ENCODE measurements at regions not wholly inside any gene's neighbourhood (a gene's known extent, or its start where the extent isn't known, plus 50 kb on each side); places are given as distances from the start of the nearest gene placed in this dataset.

GRCh38 chr3:923161-923910 lies 169.5 kb upstream of the CNTN6 start:
- TF ChIP-seq POLR2A (IDR thresholded peaks at IDR 0.05) = no peak
- TF ChIP-seq CTCF (IDR thresholded peaks at IDR 0.05) = no peak
- Histone ChIP-seq H3K27ac (no peak overlapping the region), H3K27me3 (no peaks in the 10 kb centered on the region), H3K4me1 (no peaks in the 10 kb centered on the region), H3K9me3 (no peaks in the 10 kb centered on the region), H3K36me3 (no peaks in the 10 kb centered on the region), H3K4me3 (replicated peaks in 1 of 3) (no peak overlapping the region)
- intact Hi-C loops (cut with DNase I) = no loop called here
- 94 to 95% methylated on average over 4 of the region's 4 CpGs for WGBS, 2 donors
- DNase-seq = no peak

- no peak for DNase-seq
- WGBS, 2 donors = 83 to 84% methylated on average over 1 of the region's 1 CpG
- intact Hi-C loops (cut with DNase I) = no loop called here
- H3K4me3 ChIP-seq (replicated peaks in 1 of 3) = no peak overlapping the region
- no peak for TF ChIP-seq POLR2A (IDR thresholded peaks at IDR 0.05)
- no peak for TF ChIP-seq CTCF (IDR thresholded peaks at IDR 0.05)
- no peaks in the 10 kb centered on the region for H3K27me3 ChIP-seq
- H3K36me3 ChIP-seq = no peaks in the 10 kb centered on the region
- H3K27ac ChIP-seq = no peak overlapping the region
- H3K9me3 ChIP-seq = no peaks in the 10 kb centered on the region
- no peaks in the 10 kb centered on the region for H3K4me1 ChIP-seq
Observed at GRCh38 chr3:930866-931265, 162.0 kb upstream of the CNTN6 start.

- Histone ChIP-seq H3K36me3 (no peaks in the 10 kb centered on the region), H3K27ac (no peak overlapping the region), H3K4me1 (no peaks in the 10 kb centered on the region), H3K4me3 (replicated peaks in 1 of 3) (no peak overlapping the region), H3K9me3 (no peaks in the 10 kb centered on the region), H3K27me3 (no peaks in the 10 kb centered on the region)
- 69 to 75% methylated on average over 2 of the region's 2 CpGs for WGBS, 2 donors
- TF ChIP-seq CTCF (IDR thresholded peaks at IDR 0.05) = no peak
- no peak for TF ChIP-seq POLR2A (IDR thresholded peaks at IDR 0.05)
- no peak for DNase-seq
- intact Hi-C loops (cut with DNase I) = no loop called here
Observed at GRCh38 chr3:933326-933725, 159.5 kb upstream of the CNTN6 start.

- Histone ChIP-seq H3K27ac (no peak overlapping the region), H3K4me1 (no peaks in the 10 kb centered on the region), H3K4me3 (replicated peaks in 1 of 3) (no peak overlapping the region), H3K36me3 (no peaks in the 10 kb centered on the region), H3K27me3 (no peaks in the 10 kb centered on the region), H3K9me3 (no peaks in the 10 kb centered on the region)
- TF ChIP-seq POLR2A (IDR thresholded peaks at IDR 0.05) (no peak), CTCF (IDR thresholded peaks at IDR 0.05) (no peak)
- intact Hi-C loops (cut with DNase I) = no loop called here
- no peak for DNase-seq
- WGBS, 2 donors = 78 to 83% methylated on average over 1 of the region's 1 CpG
Observed at GRCh38 chr3:944786-945185, 148.0 kb upstream of the CNTN6 start.

GRCh38 chr3:945738-946137 lies 147.1 kb upstream of the CNTN6 start:
- no peak overlapping the region for H3K4me3 ChIP-seq (replicated peaks in 1 of 3)
- H3K4me1 ChIP-seq = no peaks in the 10 kb centered on the region
- no peaks in the 10 kb centered on the region for H3K27me3 ChIP-seq
- intact Hi-C loops (cut with DNase I) = no loop called here
- H3K36me3 ChIP-seq = no peaks in the 10 kb centered on the region
- H3K9me3 ChIP-seq = no peaks in the 10 kb centered on the region
- no peak overlapping the region for H3K27ac ChIP-seq
- WGBS, 2 donors = 90 to 93% methylated on average over 2 of the region's 2 CpGs
- no peak for DNase-seq
- TF ChIP-seq CTCF (IDR thresholded peaks at IDR 0.05) = no peak
